Activated naive CD8-positive, alpha-beta T cell (primary cell): ENCODE measurements at regions not wholly inside any gene's neighbourhood (a gene's known extent, or its start where the extent isn't known, plus 50 kb on each side); places are given as distances from the start of the nearest gene placed in this dataset.
"Not testable (repeated sequence)": the region's sequence is repeated elsewhere in the genome, so short reads cannot be mapped to it uniquely, and the experiment has no call there.

Experiments
- H3K27ac Mint-ChIP-seq: one replicate; pipeline ENCODE4 v1.8.0; 2021; ENCODE audit warnings: mixed read lengths
- H3K27me3 Mint-ChIP-seq: one replicate; pipeline ENCODE4 v1.8.0; 2021; ENCODE audit warnings: mixed read lengths
- H3K36me3 Mint-ChIP-seq: one replicate; pipeline ENCODE4 v1.8.0; 2021; ENCODE audit warnings: mixed read lengths
- H3K4me1 Mint-ChIP-seq: one replicate; pipeline ENCODE4 v1.8.0; 2021; ENCODE audit warnings: low read depth, mixed read lengths
- H3K4me3 Mint-ChIP-seq: one replicate; pipeline ENCODE4 v1.8.0; 2021; ENCODE audit warnings: mild to moderate bottlenecking, mixed read lengths
- H3K9me3 Mint-ChIP-seq: one replicate; pipeline ENCODE4 v1.8.0; 2021; ENCODE audit warnings: low read depth, mixed read lengths

DNA sequence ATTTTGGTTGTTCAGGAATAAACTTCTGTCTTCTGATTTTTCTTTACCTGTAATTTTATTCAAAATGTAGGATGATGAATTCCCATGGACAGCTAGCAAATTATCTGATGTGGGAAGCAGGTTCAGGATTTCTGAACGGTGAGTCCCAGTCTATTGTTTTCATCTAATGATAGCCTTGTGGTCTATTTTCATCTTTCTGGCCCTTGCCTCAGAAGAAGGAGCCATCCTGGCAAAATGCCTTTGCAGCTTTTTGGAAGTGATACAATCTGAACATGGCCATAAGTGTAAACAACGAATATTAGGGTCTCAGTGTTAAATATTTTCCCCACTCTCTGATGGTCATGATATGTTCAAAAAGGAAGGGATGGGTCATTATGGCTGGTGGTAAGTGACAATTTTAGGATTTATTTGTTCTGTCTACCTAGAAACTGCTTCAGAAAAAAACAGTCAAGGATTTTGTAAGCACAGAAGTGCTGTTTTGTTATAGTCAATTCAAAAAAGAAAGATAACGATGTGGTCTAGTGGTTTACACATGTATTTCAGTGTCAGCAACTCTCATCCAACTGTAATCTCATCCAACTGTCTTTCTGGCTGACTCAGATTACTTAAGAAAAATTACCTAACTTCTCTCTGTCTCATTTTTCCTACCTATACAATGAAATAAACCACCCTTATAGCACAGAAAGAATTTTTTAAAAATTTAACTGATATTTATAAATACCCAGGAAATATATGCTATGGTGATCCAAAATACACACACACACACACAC, 272.6 kb upstream of the ERBB4 start:
- no peak overlapping the region for H3K4me3 Mint-ChIP-seq
- peaks cover 3% of the 10 kb centered on the region for H3K9me3 Mint-ChIP-seq
- no peak overlapping the region for H3K27ac Mint-ChIP-seq
- H3K27me3 Mint-ChIP-seq, result no peaks in the 10 kb centered on the region
- H3K4me1 Mint-ChIP-seq, result peaks cover 6% of the 10 kb centered on the region
- H3K36me3 Mint-ChIP-seq, result no peaks in the 10 kb centered on the region

DNA sequence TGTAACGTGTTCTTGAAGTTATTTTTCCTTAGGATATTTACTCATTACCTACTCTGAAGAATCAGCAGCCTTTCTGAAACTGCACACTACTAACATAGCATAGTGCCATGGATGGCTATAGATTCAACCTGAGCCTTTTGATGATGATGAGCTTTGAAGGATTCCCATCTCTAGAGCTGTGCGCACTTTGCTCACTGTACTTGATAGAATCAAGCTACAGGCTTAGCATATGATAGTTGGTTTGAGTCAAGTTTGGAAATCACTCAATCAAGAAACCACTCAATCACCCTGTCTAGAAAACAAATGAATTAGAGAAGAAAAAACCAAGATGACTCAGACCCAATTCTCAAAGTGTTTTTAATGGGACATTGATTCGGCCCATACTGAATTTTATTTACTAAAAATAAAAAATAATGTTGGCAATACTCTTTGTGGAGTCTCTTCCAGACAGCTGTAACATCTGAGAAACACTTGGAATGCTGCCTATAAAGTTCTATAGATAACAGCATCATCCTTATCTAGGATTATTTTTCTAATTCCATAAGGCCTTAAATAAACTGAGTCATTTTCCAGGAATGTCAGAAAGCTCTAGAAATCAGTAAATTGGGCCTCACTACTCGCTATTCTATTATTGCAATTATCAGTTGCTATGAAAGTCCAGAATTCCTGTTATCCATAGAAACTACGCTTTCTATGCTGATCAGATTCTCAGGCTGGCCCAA, 259.0 kb upstream of the ERBB4 start:
- no peak overlapping the region for H3K27ac Mint-ChIP-seq
- H3K36me3 Mint-ChIP-seq, result no peaks in the 10 kb centered on the region
- H3K4me3 Mint-ChIP-seq, result no peak overlapping the region

DNA sequence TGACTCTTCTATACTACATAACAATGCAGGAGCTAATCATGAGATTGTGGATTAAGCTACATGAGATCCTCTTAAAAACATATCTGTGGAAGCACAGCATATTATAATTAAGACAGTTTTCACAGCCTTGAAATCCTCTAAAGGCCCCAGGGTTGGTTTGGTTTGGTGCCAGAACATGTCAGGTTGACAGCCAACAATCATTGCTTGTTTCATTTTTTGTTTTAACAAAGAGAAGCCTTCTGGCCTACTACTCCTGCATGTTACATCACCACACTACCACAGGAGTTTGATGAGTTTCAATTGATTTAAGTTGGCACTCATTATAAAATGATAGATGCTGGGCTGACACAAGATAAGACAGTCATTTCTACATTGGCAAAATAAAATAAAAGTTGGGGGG, 255.9 kb upstream of the ERBB4 start:
- H3K4me3 Mint-ChIP-seq, result no peak overlapping the region
- H3K9me3 Mint-ChIP-seq, result no peaks in the 10 kb centered on the region
- no peaks in the 10 kb centered on the region for H3K4me1 Mint-ChIP-seq
- no peaks in the 10 kb centered on the region for H3K36me3 Mint-ChIP-seq
- H3K27ac Mint-ChIP-seq, result no peak overlapping the region
- no peaks in the 10 kb centered on the region for H3K27me3 Mint-ChIP-seq

More for the DNA sequence above, 259.0 kb upstream of the ERBB4 start:
- Mint-ChIP-seq H3K4me1 (no peaks in the 10 kb centered on the region), H3K27me3 (no peaks in the 10 kb centered on the region), H3K9me3 (no peaks in the 10 kb centered on the region)

DNA sequence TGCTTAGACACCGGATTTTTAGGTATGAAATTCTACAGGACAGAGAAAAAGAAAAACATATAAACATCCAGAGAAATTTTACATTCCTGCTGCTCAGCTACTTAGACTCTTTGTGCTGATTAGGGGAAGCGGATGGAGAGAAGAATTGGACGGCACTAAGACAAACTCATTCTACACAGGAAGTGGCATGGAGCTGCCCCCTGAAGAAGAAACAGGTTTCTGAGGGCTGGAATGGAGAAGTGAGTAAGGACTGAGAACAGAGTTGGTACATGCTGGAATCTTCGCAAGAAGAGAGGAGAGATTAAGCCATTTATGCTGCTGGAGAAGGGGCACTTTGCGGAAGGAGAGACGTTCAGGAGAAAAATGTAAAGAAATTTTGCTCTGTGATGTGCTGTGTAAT, 253.0 kb upstream of the ERBB4 start:
- H3K4me1 Mint-ChIP-seq, result no peaks in the 10 kb centered on the region
- no peak overlapping the region for H3K4me3 Mint-ChIP-seq
- H3K27ac Mint-ChIP-seq, result no peak overlapping the region
- no peaks in the 10 kb centered on the region for H3K36me3 Mint-ChIP-seq
- H3K27me3 Mint-ChIP-seq, result no peaks in the 10 kb centered on the region
- H3K9me3 Mint-ChIP-seq, result no peaks in the 10 kb centered on the region

DNA sequence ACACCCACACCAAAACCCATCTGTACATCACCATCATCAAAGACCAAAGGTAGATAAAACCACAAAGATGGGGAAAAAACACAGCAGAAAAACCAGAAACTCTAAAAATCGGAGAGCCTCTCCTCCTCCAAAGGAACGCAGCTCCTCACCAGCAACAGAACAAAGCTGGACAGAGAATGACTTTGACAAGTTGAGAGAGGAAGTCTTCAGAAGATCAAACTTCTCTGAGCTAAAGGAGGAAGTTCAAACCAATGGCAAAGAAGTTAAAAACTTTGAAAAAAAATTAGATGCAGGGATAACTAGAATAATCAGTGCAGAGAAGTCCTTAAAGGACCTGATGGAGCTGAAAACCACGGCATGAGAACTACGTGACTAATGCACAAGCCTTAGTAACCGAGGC, 247.5 kb upstream of the ERBB4 start:
- H3K27ac Mint-ChIP-seq, H3K4me3 Mint-ChIP-seq, H3K27me3 Mint-ChIP-seq, H3K4me1 Mint-ChIP-seq, H3K36me3 Mint-ChIP-seq: not testable (repeated sequence)
- peaks cover 17% of the 10 kb centered on the region for H3K9me3 Mint-ChIP-seq

DNA sequence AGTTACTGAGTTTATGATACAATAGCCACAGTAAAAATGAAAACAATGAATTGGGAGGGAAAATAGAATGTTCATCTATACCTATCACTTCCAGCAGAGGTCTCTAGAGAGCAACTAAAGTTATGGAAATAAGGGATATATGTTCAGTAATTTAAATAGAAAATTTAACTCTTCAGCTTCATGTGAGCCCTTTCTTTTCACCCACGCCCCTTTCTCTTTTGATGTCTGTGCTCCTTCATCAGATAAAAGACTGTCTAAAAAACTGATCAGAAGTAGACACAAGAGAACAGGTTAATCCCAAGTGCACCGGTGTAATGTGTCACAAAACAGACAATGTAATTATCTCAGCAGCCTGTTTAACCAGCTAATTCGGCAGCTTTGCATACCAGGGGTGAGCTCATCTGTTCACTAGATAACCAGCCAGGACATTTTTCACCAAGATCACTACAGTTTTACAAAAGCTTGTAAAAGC, 238.5 kb upstream of the ERBB4 start:
- Mint-ChIP-seq H3K9me3 (no peaks in the 10 kb centered on the region), H3K27me3 (no peaks in the 10 kb centered on the region), H3K27ac (no peak overlapping the region), H3K36me3 (no peaks in the 10 kb centered on the region), H3K4me1 (peaks cover 4% of the 10 kb centered on the region), H3K4me3 (no peak overlapping the region)

DNA sequence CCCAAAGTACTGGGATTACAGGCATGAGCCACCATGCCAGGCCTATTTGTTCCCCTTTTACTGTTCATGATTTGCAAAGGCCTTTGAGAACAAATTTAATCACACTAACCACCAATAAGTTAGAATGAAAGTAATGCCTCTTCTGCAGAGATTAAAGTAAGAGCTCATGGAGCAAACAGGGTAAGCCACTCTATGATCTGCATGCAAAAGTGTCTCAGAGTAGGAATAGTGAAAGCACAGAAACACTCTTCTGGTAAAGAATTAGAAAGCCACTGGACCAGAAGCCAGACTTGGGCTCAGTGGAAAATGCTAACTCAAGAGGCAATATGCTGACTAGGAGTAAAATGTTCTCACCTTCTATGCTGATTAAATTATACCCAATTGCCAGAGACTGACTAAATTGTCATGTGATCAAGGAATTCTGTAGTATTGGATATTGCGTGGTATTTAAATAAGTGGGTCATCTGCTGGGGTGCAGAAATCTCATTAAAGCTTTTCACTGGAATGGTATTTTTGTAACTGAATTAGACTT, 235.3 kb upstream of the ERBB4 start:
- Mint-ChIP-seq H3K27me3 (no peaks in the 10 kb centered on the region), H3K36me3 (no peaks in the 10 kb centered on the region), H3K4me1 (peaks cover 4% of the 10 kb centered on the region), H3K9me3 (no peaks in the 10 kb centered on the region), H3K27ac (no peak overlapping the region), H3K4me3 (no peak overlapping the region)

DNA sequence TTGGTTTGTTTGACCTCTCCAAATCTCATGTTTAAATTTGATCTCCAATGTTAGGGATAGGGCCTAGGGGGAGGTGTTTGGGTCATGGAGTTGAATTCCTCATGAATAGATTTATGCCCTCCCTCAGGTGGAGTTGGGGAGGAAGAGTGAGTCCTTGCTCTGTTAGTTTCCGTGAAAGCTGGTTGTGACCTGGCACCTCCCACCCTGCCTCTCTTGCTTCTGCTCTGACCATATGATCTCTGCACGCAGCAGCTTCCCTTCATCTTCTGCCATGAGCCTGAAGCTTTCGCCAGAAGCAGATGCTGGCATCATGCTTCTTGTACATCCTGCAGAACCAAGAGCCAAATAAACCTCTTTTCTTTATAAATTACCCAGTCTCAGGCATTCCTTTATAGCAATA, 231.6 kb upstream of the ERBB4 start:
- Mint-ChIP-seq H3K9me3 (no peaks in the 10 kb centered on the region), H3K27me3 (no peaks in the 10 kb centered on the region), H3K4me3 (no peak overlapping the region), H3K36me3 (no peaks in the 10 kb centered on the region), H3K27ac (no peak overlapping the region), H3K4me1 (no peaks in the 10 kb centered on the region)

DNA sequence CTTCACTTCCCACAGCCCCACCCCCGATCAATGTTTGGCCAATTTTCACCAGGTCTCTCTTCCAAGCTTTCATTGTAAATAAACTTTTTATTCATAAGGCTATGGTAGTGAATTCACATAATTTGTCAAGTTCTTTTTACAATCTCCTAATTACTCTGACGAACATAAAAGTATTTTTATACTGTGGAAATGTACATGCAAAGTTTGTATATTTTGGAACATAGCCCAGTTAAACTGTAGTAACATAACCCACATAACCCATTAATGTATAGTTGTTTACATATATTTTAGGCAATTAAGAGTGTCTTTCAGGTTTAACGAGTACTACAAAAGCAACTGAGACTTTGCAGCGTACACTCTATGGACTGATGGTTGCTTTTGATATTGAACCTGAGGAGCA, 228.3 kb upstream of the ERBB4 start:
- H3K36me3 Mint-ChIP-seq, result no peaks in the 10 kb centered on the region
- H3K9me3 Mint-ChIP-seq, result no peaks in the 10 kb centered on the region
- no peak overlapping the region for H3K4me3 Mint-ChIP-seq
- no peaks in the 10 kb centered on the region for H3K4me1 Mint-ChIP-seq
- H3K27ac Mint-ChIP-seq, result no peak overlapping the region
- H3K27me3 Mint-ChIP-seq, result no peaks in the 10 kb centered on the region

DNA sequence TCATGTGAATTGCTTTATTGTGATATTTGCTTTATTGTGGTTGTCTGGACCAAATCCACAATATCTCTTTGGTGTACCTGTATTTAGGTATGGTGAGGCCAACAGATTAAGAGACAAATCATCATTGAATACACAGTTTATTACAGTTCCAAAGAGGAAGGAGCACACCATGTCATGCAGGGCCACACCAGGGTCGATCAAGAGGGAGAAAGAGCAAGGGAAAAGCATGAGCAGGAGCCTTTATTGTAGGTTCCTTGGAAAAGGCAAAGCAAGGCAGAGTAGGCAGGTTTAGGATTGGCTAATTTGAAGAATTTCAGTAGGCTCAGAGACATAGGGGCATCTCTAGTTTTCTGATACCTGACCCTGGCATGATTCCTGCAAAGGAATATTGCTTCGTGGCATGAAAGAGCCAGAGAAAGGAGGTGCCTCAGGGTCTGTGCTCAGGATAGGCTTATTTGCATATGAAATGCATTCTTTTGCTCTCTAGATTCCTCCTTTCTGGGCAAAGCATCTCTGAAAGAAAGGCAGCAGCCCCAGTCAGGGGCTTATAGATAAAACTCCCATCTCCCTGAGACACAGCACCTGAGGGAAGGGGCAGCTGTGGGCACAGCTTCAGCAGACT, 214.2 kb upstream of the ERBB4 start:
- Mint-ChIP-seq H3K27me3 (no peaks in the 10 kb centered on the region), H3K27ac (no peak overlapping the region), H3K36me3 (no peaks in the 10 kb centered on the region), H3K9me3 (no peaks in the 10 kb centered on the region), H3K4me1 (no peaks in the 10 kb centered on the region), H3K4me3 (no peak overlapping the region)

DNA sequence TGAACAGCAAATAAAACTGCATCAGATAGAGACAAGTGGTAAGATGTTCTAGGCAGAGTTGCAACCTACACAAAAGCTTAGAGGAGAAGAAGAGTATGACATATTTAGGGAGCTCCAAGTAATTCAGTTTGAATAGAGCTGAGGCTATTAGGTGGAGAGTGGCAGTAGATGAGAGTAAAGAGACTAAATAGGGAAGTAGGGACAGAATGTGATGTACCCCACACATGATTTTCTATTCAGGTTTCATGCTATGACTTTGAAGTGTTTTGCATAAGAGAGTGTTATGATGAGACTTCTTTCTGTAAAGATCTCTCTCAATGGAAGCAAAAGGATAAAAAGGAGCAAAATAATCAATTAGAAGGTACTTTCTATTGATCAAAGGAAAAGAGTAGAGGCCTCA, 206.8 kb upstream of the ERBB4 start:
- H3K27me3 Mint-ChIP-seq, result no peaks in the 10 kb centered on the region
- H3K27ac Mint-ChIP-seq, result no peak overlapping the region
- H3K4me3 Mint-ChIP-seq, result no peak overlapping the region

DNA sequence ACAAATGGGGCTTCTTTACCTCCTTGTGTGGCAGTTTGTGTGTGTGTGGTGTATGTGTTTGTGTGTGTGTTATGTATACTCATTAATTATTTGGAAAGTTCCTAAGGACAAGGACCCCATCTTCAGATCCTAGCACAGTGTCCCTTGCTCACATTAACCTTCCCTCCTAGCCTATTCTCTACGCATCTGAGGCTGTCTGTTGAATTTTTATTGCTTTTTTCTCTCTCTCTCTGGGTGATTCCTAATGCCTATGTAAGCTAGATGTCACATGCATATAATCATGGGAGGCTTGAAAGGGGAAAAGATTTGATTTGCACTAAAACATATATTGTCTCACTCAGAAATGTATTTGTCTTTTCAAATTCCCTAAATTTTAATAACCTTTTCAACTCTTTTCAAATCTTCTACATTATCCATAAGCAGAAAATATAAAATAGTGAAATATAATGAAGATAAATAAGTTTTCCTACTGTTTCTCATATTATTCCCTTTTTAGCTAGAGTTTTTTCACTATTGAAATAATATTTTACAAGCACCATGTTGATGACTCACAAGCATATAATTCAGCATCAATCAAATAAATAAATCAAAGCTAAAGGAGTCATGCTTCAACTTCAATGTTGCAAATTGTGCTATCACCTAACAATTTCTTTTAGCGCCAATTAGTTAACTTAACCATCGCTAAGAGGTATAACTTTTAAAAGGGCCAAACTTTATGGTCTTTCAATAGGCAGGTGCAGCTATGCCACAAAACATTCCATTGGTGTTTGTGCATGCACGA, 199.0 kb upstream of the ERBB4 start:
- Mint-ChIP-seq H3K27ac (no peak overlapping the region), H3K27me3 (no peaks in the 10 kb centered on the region), H3K4me1 (no peaks in the 10 kb centered on the region), H3K9me3 (no peaks in the 10 kb centered on the region), H3K4me3 (no peak overlapping the region), H3K36me3 (no peaks in the 10 kb centered on the region)

More for the DNA sequence above, 206.8 kb upstream of the ERBB4 start:
- Mint-ChIP-seq H3K4me1 (no peaks in the 10 kb centered on the region), H3K9me3 (no peaks in the 10 kb centered on the region), H3K36me3 (no peaks in the 10 kb centered on the region)

DNA sequence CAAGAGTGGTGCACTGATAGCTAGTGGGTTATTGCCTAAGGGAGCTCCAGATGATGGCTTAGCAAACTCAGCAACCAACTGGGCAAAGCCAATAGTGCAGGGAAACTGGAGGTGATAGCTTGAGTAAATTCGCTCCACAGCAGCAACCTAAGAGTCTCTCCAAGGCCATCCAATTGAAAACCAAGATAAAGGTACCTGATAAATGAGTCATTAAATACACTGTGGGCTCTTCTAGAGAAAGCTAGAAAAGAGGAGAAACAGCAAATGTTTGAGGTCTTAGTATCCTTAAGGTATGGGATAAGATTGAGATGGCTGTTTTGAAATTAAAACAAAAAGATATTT, 197.8 kb upstream of the ERBB4 start:
- no peak overlapping the region for H3K4me3 Mint-ChIP-seq
- no peaks in the 10 kb centered on the region for H3K4me1 Mint-ChIP-seq
- no peak overlapping the region for H3K27ac Mint-ChIP-seq
- no peaks in the 10 kb centered on the region for H3K9me3 Mint-ChIP-seq
- H3K36me3 Mint-ChIP-seq, result no peaks in the 10 kb centered on the region
- no peaks in the 10 kb centered on the region for H3K27me3 Mint-ChIP-seq

DNA sequence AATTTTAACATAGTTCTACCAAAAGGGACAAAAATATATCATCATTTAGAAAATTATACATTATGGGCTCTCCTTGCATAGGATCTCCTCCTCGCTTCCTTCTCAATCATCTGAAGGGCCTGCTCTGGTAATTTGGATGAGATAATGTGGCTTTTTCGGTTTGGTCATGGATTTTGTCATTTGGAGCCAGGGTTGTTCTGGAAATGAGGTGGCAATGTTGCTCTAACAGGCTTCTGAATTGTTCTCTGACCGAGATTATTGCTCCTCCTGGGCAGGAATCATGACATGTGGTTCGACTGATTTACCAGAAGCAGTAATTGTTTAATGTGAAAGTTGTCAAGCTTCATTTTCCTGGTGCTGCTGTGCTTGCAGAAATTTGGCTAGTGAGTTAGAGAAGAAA, 194.7 kb upstream of the ERBB4 start:
- H3K4me1 Mint-ChIP-seq, result peaks cover 4% of the 10 kb centered on the region
- H3K27me3 Mint-ChIP-seq, result no peaks in the 10 kb centered on the region
- no peak overlapping the region for H3K4me3 Mint-ChIP-seq
- H3K9me3 Mint-ChIP-seq, result no peaks in the 10 kb centered on the region
- H3K36me3 Mint-ChIP-seq, result no peaks in the 10 kb centered on the region
- no peak overlapping the region for H3K27ac Mint-ChIP-seq

DNA sequence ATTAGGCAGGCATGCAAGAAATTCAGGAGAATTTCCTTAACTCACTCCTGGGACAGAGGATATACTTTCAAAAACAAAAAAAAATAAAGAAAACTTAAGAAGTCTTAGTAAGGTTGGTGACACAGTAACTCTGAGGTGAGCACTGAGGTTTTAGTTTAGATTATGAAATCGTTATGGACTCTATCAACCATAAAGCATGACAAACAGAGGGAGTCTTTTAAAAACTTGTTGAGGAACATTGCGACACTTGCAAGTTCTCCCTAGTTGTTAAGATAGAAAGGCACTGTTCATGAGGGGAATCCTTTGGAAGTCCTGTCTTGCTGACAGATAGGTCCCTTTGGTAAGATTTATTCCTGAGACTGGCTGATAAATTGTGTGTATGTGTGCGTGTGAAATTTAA, 194.3 kb upstream of the ERBB4 start:
- Mint-ChIP-seq H3K4me1 (peaks cover 5% of the 10 kb centered on the region), H3K27me3 (no peaks in the 10 kb centered on the region), H3K36me3 (no peaks in the 10 kb centered on the region)

More for the DNA sequence above, 194.3 kb upstream of the ERBB4 start:
- no peaks in the 10 kb centered on the region for H3K9me3 Mint-ChIP-seq
- no peak overlapping the region for H3K4me3 Mint-ChIP-seq
- no peak overlapping the region for H3K27ac Mint-ChIP-seq
